Spleen (tissue), 7 donors: ENCODE measurements at regions not wholly inside any gene's neighbourhood (a gene's known extent, or its start where the extent isn't known, plus 50 kb on each side); places are given as distances from the start of the nearest gene placed in this dataset.

Experiments
- POLR2AphosphoS5 ChIP-seq, 3 donors: sonication (generic); formaldehyde crosslinking; IDR thresholded peaks; one replicate each; pipeline ENCODE4 v1.5.1; 2017; ENCODE audit warnings: antibody characterized with exemption in 3 of 3
- TF ChIP-seq, protein P1 (sequence below), 11 experiments: fragments of 200-600 bp in 7 of 11; fragments of 450-650 bp in 4 of 11; sonication (generic) in 4 of 11; IDR thresholded peaks in 8 of 11; conservative IDR thresholded peaks in 3 of 11; 1 replicate in 7 of 11; 2 replicates in 4 of 11; pipeline versions ENCODE4 v1.4.0 to v1.8.0; 2016 to 2021; ENCODE audit warnings: antibody characterized with exemption in 11 of 11, inconsistent platforms in 4 of 11, mild to moderate bottlenecking in 1 of 11
- donor health status: DM: no; HTN: no; CAD: no; lungs with moderate emphysema.
- donor health status: DM: no; HTN: no; CAD: no.
- donor health status: DM: no; HTN: no; CAD: no.

DNA sequence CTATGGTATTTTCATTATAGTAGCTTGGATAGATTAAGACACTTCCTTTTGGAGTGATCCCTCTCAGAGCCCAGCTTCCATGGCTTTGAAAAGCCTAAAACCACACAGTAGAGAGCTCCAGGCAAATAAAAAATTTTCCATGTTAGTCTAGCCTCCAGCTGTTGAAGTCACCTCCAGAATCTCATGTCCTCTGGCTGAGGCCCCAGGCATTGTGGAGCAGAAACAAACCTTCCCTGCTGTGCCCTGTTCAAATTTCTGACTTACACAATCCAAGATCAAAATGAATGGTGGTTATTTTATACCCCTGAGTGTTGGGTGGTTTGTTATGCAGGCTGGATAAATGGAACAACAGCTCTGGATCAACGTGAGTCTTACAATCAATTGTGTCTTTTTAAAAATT lies 203.9 kb downstream of the ICE1 start:
- TF ChIP-seq, protein P1, sequence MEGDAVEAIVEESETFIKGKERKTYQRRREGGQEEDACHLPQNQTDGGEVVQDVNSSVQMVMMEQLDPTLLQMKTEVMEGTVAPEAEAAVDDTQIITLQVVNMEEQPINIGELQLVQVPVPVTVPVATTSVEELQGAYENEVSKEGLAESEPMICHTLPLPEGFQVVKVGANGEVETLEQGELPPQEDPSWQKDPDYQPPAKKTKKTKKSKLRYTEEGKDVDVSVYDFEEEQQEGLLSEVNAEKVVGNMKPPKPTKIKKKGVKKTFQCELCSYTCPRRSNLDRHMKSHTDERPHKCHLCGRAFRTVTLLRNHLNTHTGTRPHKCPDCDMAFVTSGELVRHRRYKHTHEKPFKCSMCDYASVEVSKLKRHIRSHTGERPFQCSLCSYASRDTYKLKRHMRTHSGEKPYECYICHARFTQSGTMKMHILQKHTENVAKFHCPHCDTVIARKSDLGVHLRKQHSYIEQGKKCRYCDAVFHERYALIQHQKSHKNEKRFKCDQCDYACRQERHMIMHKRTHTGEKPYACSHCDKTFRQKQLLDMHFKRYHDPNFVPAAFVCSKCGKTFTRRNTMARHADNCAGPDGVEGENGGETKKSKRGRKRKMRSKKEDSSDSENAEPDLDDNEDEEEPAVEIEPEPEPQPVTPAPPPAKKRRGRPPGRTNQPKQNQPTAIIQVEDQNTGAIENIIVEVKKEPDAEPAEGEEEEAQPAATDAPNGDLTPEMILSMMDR (IDR thresholded peaks at IDR 0.05 in 8 of 11, conservative IDR thresholded peaks at IDR 0.05 in 3 of 11), result no peak
- no peak for TF ChIP-seq POLR2AphosphoS5 (IDR thresholded peaks at IDR 0.05)
